Colonic mucosa (tissue), 4 donors: ENCODE measurements at regions not wholly inside any gene's neighbourhood (a gene's known extent, or its start where the extent isn't known, plus 50 kb on each side); places are given as distances from the start of the nearest gene placed in this dataset.
A peak's percentile ranks its signal among the peaks of the same experiment; 100 is the strongest.

Experiments
- DNase-seq: peaks from one replicate; pipeline ENCODE4 v3.0.0-alpha.2; 2020
- H3K27ac ChIP-seq: fragments of 200-600 bp; one replicate; pipeline ENCODE4 v1.8.0; 2021
- H3K27me3 ChIP-seq: fragments of 200-600 bp; one replicate; pipeline ENCODE4 v1.8.0; 2021
- H3K36me3 ChIP-seq: fragments of 200-600 bp; one replicate; pipeline ENCODE4 v1.8.0; 2021
- H3K4me1 ChIP-seq: fragments of 200-600 bp; one replicate; pipeline ENCODE4 v1.8.0; 2021; ENCODE audit warnings: mild to moderate bottlenecking
- H3K4me3 ChIP-seq: fragments of 200-600 bp; one replicate; pipeline ENCODE4 v1.8.0; 2021
- H3K9ac ChIP-seq, 2 donors: one replicate each; pipeline ENCODE4 v1.7.0; 2013; ENCODE audit warnings: control low read depth in 2 of 2, low read depth in 2 of 2, low read length in 2 of 2
- H3K9me3 ChIP-seq: fragments of 200-600 bp; one replicate; pipeline ENCODE4 v1.8.0; 2021
- CTCF ChIP-seq: fragments of 200-600 bp; IDR thresholded peaks from one replicate; pipeline ENCODE4 v1.8.0; 2022; ENCODE audit warnings: antibody characterized with exemption, mild to moderate bottlenecking
- intact Hi-C: fragments of 100-400 bp; cut with DNase I; formaldehyde crosslinking; loops from one replicate; pipeline ENCODE4 v1.14.1; 2022
- donor health status: healthy.
- donor health status: DM: no; HTN: no; CAD: no.
- donor health status: DM: no; HTN: no; CAD: no.

GRCh38 chr2:136381722-136382633, 264.0 kb upstream of the CXCR4 start:
- H3K36me3 ChIP-seq, result no peaks in the 10 kb centered on the region
- H3K27ac ChIP-seq, result no peak overlapping the region
- intact Hi-C loops, result loop anchor here (5.0 kb wide), 1 partner anchor 470 kb away; no protein-coding TSS in a partner anchor
- H3K9ac ChIP-seq, result peak overlapping the region in 1 of 2 donors; percentile 24
- DNase-seq, result no peak
- H3K27me3 ChIP-seq, result no peaks in the 10 kb centered on the region
- H3K9me3 ChIP-seq, result no peaks in the 10 kb centered on the region
- TF ChIP-seq CTCF, result no peak
- H3K4me1 ChIP-seq, result no peaks in the 10 kb centered on the region
- no peak overlapping the region for H3K4me3 ChIP-seq

- no peak for TF ChIP-seq CTCF
- H3K27me3 ChIP-seq, result no peaks in the 10 kb centered on the region
- H3K9me3 ChIP-seq, result no peaks in the 10 kb centered on the region
- H3K4me1 ChIP-seq, result no peaks in the 10 kb centered on the region
- no peak for DNase-seq
- H3K27ac ChIP-seq, result no peak overlapping the region
- H3K9ac ChIP-seq, result no peak overlapping the region
- intact Hi-C loops, result loop anchor here (5.0 kb wide), 1 partner anchor 469 kb away; no protein-coding TSS in a partner anchor
- H3K4me3 ChIP-seq, result no peak overlapping the region
- no peaks in the 10 kb centered on the region for H3K36me3 ChIP-seq
These were observed 263.3 kb upstream of the CXCR4 start for GRCh38 chr2:136381245-136381644.

- no peaks in the 10 kb centered on the region for H3K9me3 ChIP-seq
- no peaks in the 10 kb centered on the region for H3K4me1 ChIP-seq
- H3K27me3 ChIP-seq, result no peaks in the 10 kb centered on the region
- TF ChIP-seq CTCF, result peak; percentile 59
- no peaks in the 10 kb centered on the region for H3K36me3 ChIP-seq
- no peak overlapping the region for H3K27ac ChIP-seq
- DNase-seq, result peak; percentile 50
- no peak overlapping the region for H3K9ac ChIP-seq
- no peak overlapping the region for H3K4me3 ChIP-seq
- intact Hi-C loops, result no loop called here
These were observed 261.0 kb upstream of the CXCR4 start for GRCh38 chr2:136378712-136379595.

GRCh38 chr2:136377423-136378382, 259.8 kb upstream of the CXCR4 start:
- no peak for DNase-seq
- Histone ChIP-seq H3K27ac (no peak overlapping the region), H3K36me3 (no peaks in the 10 kb centered on the region), H3K9me3 (no peaks in the 10 kb centered on the region), H3K9ac (no peak overlapping the region), H3K4me1 (no peaks in the 10 kb centered on the region), H3K27me3 (no peaks in the 10 kb centered on the region), H3K4me3 (no peak overlapping the region)
- intact Hi-C loops, result no loop called here
- no peak for TF ChIP-seq CTCF
